Left lung (tissue), 4 donors: ENCODE measurements at regions not wholly inside any gene's neighbourhood (a gene's known extent, or its start where the extent isn't known, plus 50 kb on each side); places are given as distances from the start of the nearest gene placed in this dataset.

Source experiments
- ATAC-seq: fragments of 200-7000 bp; cut with Tn5 transposase; one replicate; pipeline ENCODE4 v1.9.1; 2020; ENCODE audit warnings: moderate library complexity
- DNase-seq, 4 donors: peaks; one replicate each; pipeline ENCODE4 v3.0.0-alpha.2; 2013 to 2020
- H3K27ac ChIP-seq, 2 donors: fragments of 200-600 bp; sonication (generic) in 1 of 2; one replicate each; pipeline versions ENCODE4 v1.5.0 to v1.8.0; 2020 to 2021
- H3K27me3 ChIP-seq, 2 donors: fragments of 200-600 bp; sonication (generic) in 1 of 2; one replicate each; pipeline versions ENCODE4 v1.5.0 to v1.8.0; 2020 to 2021
- H3K36me3 ChIP-seq, 2 donors: fragments of 200-600 bp; sonication (generic) in 1 of 2; one replicate each; pipeline versions ENCODE4 v1.5.0 to v1.8.0; 2020 to 2021
- H3K4me1 ChIP-seq, 2 donors: fragments of 200-600 bp; one replicate each; pipeline ENCODE4 v1.8.0; 2021
- H3K4me3 ChIP-seq, 2 donors: fragments of 200-600 bp; sonication (generic) in 1 of 2; one replicate each; pipeline versions ENCODE4 v1.5.0 to v1.8.0; 2020 to 2021; ENCODE audit warnings: mild to moderate bottlenecking in 1 of 2
- H3K9me3 ChIP-seq, 2 donors: fragments of 200-600 bp; sonication (generic) in 1 of 2; one replicate each; pipeline versions ENCODE4 v1.5.0 to v1.8.0; 2020 to 2021
- CTCF ChIP-seq, 2 donors: fragments of 200-600 bp; sonication (generic) in 1 of 2; IDR thresholded peaks; one replicate each; pipeline versions ENCODE4 v1.5.0 to v1.8.0; 2021; ENCODE audit warnings: antibody characterized with exemption in 2 of 2
- intact Hi-C, 2 donors: fragments of 100-400 bp; cut with DNase I; formaldehyde crosslinking; loops; one replicate each; pipeline versions ENCODE4 v1.11.2 to v1.14.2; 2022
- donor health status: DM: no; HTN: yes; CAD: no.
- donor health status: DM: no; HTN: no; CAD: no.

GRCh38 chr18:7516266-7517117 lies 50.6 kb upstream of the PTPRM start:
- no peak overlapping the region for H3K4me3 ChIP-seq
- intact Hi-C loops = no loop called here
- no peaks in the 10 kb centered on the region for H3K27me3 ChIP-seq
- no peak for TF ChIP-seq CTCF (IDR thresholded peaks at IDR 0.05)
- no peaks in the 10 kb centered on the region for H3K4me1 ChIP-seq
- no peaks in the 10 kb centered on the region for H3K36me3 ChIP-seq
- no peak overlapping the region for H3K27ac ChIP-seq
- H3K9me3 ChIP-seq = no peaks in the 10 kb centered on the region
- DNase-seq (no peak), ATAC-seq (peak; percentile 80)
